Activated T-helper 17 cell treated with anti-CD3 and anti-CD28 coated beads, Interleukin-2, amount 50 U/mL, for 72 hours (primary cell): ENCODE measurements at regions not wholly inside any gene's neighbourhood (a gene's known extent, or its start where the extent isn't known, plus 50 kb on each side); places are given as distances from the start of the nearest gene placed in this dataset.
"Not testable (repeated sequence)": the region's sequence is repeated elsewhere in the genome, so short reads cannot be mapped to it uniquely, and the experiment has no call there.

Experiments used
- ATAC-seq: fragments of 150-1000 bp; cut with Tn5 transposase; replicated peaks from 2 replicates; pipeline ENCODE4 v1.10.0; 2021; ENCODE audit warnings: mild to moderate bottlenecking, moderate library complexity
- H3K27ac Mint-ChIP-seq: one replicate; pipeline ENCODE4 v1.8.0; 2022; ENCODE audit warnings: mixed read lengths
- H3K27me3 Mint-ChIP-seq: one replicate; pipeline ENCODE4 v1.8.0; 2022; ENCODE audit warnings: mixed read lengths
- H3K36me3 Mint-ChIP-seq: one replicate; pipeline ENCODE4 v1.8.0; 2022; ENCODE audit warnings: low read depth, mild to moderate bottlenecking, mixed read lengths
- H3K4me1 Mint-ChIP-seq: one replicate; pipeline ENCODE4 v1.8.0; 2022; ENCODE audit warnings: mixed read lengths
- H3K4me3 Mint-ChIP-seq: one replicate; pipeline ENCODE4 v1.8.0; 2022; ENCODE audit warnings: mild to moderate bottlenecking, mixed read lengths
- H3K9me3 Mint-ChIP-seq: one replicate; pipeline ENCODE4 v1.8.0; 2022; ENCODE audit warnings: mixed read lengths

DNA sequence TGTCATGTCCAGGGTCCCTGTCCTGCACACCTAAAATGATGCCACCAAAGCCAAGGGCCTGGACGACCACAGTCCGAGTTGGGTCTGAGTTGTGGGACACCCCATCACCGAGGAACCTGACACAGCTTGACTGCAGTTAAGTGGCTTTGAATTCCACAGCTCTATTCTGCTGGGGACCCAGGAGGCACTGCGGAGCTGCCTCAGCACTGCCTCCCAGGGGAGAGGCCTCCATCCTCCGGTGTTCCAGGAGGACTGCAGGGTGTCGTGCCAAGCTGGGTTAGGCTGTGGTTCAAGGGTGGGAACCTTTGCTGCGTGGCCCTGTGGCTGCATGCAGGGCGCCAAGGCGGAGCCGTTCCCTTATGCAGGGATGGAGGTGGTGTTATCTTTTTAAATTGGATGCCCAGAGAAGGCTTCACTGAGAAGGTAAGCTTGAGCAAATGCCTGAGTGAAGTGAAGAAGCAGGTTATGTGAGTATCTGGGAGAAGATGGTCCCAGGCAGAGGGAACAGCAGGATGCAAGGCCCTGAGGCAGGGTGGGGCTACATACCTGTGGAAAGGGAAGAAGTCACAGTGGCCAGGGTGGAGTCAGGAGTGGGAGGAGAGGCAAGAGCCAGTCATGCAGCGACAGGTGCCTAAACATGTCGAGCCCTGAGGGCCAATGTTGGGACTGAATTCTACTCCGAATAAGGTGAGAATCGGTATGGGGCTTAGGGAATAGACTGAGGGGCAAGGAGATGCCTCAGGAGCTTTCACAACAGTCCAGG, 144.8 kb downstream of the TPRA1 start:
- H3K4me3 Mint-ChIP-seq, result no peak overlapping the region
- H3K27ac Mint-ChIP-seq, result no peak overlapping the region
- no peaks in the 10 kb centered on the region for H3K36me3 Mint-ChIP-seq
- no peaks in the 10 kb centered on the region for H3K4me1 Mint-ChIP-seq
- H3K27me3 Mint-ChIP-seq, result peaks cover 30% of the 10 kb centered on the region
- no peaks in the 10 kb centered on the region for H3K9me3 Mint-ChIP-seq
- ATAC-seq, result no peak

DNA sequence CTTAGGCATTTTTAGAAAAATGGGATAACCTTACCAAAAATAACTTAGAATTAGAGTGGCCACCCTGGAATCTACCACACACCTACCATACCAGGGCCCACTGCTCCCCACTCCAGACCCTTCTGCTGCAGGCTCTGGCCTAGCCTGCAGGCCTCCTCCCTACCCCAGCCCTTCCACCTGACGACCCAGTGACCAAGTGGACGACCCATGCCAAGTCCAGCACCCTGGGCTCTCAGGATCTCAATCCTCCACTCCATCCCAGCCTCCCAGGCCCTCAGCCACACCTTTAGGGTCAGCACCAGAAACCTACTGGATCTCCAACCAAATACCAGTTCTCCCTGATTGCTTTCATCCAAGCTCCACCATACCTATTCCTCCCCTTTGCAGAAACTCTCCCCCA, 145.8 kb downstream of the TPRA1 start:
- H3K4me1 Mint-ChIP-seq, result no peaks in the 10 kb centered on the region
- no peaks in the 10 kb centered on the region for H3K9me3 Mint-ChIP-seq
- no peak overlapping the region for H3K27ac Mint-ChIP-seq
- no peak for ATAC-seq
- no peak overlapping the region for H3K4me3 Mint-ChIP-seq
- no peaks in the 10 kb centered on the region for H3K36me3 Mint-ChIP-seq
- peaks cover 23% of the 10 kb centered on the region for H3K27me3 Mint-ChIP-seq

DNA sequence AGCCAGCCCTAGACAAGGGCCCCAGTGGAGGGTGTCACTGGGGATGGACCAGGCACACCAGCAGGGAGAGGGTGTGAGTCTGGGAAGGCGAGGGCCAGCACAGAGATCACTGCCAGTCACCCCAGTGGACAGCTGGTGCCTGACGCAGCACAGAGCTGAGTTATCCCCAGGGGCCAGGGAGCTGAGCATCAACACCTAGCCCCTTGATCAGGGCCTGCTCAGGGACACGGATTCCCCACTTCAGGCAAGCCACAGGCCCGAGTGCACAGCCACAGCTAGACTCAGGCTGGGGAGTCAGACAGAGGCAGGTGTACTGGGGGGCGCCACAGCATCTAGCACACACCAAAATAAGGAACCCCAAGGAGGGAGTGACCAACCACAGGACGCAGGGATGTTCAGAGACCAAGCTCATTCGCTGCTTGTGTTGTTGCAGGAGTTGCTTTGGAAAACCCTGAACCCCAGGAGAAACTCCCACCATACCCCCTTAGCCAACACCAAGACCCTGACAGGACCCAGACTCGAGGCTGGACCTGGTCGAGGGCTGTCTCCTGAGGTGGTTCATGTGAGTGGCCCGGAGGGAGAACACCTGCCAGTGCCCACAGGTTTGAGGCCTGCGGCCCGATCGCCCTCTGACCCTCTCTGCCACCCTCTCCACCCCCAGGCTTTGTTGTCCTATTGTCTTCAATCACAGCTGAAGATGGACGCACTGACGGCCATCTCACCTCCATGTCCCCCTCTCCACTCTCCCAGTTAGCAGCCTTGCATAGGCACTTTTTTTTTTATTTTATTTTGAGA, 146.8 kb downstream of the TPRA1 start:
- ATAC-seq, result no peak
- Mint-ChIP-seq H3K27ac (no peak overlapping the region), H3K4me1 (no peaks in the 10 kb centered on the region), H3K4me3 (no peak overlapping the region), H3K27me3 (peaks cover 17% of the 10 kb centered on the region), H3K9me3 (no peaks in the 10 kb centered on the region), H3K36me3 (no peaks in the 10 kb centered on the region)

DNA sequence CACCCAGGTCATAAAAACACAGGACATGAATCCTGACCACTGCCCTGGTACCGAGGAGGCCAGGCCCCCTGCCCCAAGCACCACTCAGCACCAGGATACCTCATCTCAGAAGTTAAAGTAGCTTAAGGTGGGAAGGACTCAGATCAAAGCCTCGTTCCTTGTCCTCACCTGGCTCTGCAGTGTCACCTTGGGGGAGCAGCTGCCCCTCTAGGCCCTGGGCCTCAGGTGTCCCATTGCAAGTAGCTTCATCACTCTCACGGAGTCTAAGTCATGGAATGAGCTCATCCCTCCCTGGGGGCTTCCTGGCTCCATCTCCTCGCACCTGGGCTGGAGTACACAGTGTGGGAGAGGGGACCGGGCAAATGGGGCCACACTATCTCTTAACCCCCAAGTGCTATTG, 148.0 kb downstream of the TPRA1 start:
- Mint-ChIP-seq H3K9me3 (no peaks in the 10 kb centered on the region), H3K27ac (no peak overlapping the region), H3K27me3 (peaks cover 8% of the 10 kb centered on the region), H3K36me3 (no peaks in the 10 kb centered on the region), H3K4me1 (no peaks in the 10 kb centered on the region), H3K4me3 (no peak overlapping the region)
- ATAC-seq, result no peak

DNA sequence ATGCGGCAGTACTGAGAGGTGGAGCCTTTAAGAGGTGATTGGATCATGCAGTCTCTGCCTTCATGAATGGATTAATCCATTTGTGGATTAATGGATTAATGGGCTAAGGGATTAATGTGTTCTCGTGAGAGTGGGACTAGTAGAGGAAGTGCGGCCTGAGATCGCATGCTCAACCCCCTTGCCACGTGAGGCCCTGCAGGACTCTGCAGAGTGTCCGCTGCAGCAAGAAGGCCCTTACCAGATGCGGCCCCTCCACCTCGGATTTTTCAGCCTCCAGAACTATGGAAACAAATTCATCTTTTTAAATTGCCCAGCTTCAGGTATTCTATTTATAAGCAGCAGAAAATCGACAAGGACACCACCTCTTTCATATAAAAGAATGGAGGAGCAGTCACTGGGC, 148.8 kb downstream of the TPRA1 start:
- H3K27ac Mint-ChIP-seq, result no peak overlapping the region
- H3K4me3 Mint-ChIP-seq, result no peak overlapping the region
- ATAC-seq, result no peak
- H3K4me1 Mint-ChIP-seq, result no peaks in the 10 kb centered on the region
- H3K36me3 Mint-ChIP-seq, result no peaks in the 10 kb centered on the region
- peaks cover 5% of the 10 kb centered on the region for H3K27me3 Mint-ChIP-seq
- H3K9me3 Mint-ChIP-seq, result no peaks in the 10 kb centered on the region

DNA sequence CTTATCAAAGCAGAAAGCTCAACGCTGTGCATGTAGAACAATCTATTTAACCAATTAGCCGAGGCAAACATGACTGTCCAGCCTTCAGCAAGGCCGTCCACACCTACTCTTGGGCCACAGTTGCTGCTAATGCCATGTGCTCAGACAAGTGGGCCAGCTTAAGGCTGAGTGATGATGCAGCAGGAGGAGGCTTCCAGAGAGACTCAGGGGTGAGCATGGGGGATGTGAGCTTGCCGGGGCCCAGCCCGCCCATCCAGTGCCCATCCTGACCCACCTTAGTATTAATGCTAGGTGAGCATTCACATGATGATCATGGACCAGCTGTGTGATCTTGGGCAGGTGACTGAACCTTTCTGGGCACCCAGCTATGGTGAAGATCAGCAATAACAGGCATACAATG, 150.1 kb downstream of the TPRA1 start:
- H3K4me1 Mint-ChIP-seq, result no peaks in the 10 kb centered on the region
- H3K36me3 Mint-ChIP-seq, result no peaks in the 10 kb centered on the region
- H3K27ac Mint-ChIP-seq, result no peak overlapping the region
- H3K27me3 Mint-ChIP-seq, result peaks cover 3% of the 10 kb centered on the region
- H3K9me3 Mint-ChIP-seq, result no peaks in the 10 kb centered on the region
- ATAC-seq, result no peak
- no peak overlapping the region for H3K4me3 Mint-ChIP-seq

DNA sequence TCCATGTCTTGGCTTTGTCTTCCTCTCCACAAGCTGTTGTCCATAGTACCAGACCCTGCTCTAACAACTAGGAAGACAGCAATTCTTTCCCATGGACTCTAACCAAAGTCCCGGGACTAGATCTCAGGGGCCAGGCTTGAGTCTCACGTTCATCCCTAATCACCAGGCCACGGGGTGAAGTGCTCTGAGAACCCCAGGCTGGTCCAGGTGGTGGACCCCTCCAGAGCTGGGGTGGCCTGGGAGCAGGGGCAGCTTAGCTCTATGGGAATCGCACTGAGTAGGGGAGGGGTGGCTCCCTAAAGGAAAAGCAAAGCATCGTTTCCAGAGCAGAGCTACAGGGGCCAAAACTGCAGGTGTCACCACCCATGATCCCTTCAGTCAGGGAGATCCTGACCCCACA, 150.9 kb downstream of the TPRA1 start:
- Mint-ChIP-seq H3K27me3 (no peaks in the 10 kb centered on the region), H3K4me3 (no peak overlapping the region), H3K9me3 (no peaks in the 10 kb centered on the region), H3K27ac (no peak overlapping the region), H3K4me1 (no peaks in the 10 kb centered on the region), H3K36me3 (no peaks in the 10 kb centered on the region)
- ATAC-seq, result no peak

DNA sequence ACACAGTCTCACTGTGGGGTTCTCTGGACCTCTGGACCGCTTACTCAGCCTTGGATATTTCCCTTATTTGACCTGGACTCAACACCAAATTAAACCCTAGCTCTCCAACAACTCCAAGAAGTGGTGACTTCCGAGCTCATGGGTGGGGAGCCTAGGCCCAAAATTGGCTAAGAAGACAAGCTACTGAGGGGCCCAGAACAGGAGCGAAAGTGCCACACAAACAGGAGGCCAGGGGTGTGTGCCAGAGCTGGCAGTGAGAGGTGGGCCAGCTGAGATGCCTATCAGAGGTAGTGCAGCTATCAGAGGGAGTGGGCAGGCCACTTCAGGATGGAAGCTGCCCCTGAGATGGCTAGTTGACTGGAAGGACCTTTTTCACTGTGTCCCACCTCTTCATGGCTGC, 151.1 kb upstream of the PRR20G start:
- Mint-ChIP-seq H3K4me3 (no peak overlapping the region), H3K4me1 (no peaks in the 10 kb centered on the region), H3K27me3 (no peaks in the 10 kb centered on the region), H3K36me3 (no peaks in the 10 kb centered on the region), H3K9me3 (no peaks in the 10 kb centered on the region), H3K27ac (no peak overlapping the region)
- ATAC-seq, result no peak

DNA sequence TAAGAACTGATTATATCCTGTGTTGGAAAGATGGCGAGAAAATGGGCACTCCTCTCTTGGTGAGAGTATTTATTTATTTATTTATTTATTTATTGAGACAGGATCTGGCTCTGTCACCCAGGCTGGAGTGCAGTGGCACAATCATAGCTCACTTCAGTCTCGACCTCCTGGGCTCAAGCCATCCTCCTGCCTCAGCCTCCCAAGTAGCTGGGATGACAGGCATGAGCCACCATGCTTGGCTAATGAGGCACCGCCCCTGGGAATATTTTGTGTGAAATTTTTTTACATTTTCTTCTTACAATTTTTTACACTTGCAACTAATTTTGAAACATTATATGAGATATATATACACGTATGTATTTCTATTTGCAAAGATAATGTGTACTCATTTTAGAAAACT, 150.5 kb upstream of the PRR20G start:
- H3K4me3 Mint-ChIP-seq, result no peak overlapping the region
- no peaks in the 10 kb centered on the region for H3K9me3 Mint-ChIP-seq
- H3K27ac Mint-ChIP-seq, result no peak overlapping the region
- no peak for ATAC-seq
- no peaks in the 10 kb centered on the region for H3K27me3 Mint-ChIP-seq
- H3K36me3 Mint-ChIP-seq, result no peaks in the 10 kb centered on the region
- H3K4me1 Mint-ChIP-seq, result no peaks in the 10 kb centered on the region

DNA sequence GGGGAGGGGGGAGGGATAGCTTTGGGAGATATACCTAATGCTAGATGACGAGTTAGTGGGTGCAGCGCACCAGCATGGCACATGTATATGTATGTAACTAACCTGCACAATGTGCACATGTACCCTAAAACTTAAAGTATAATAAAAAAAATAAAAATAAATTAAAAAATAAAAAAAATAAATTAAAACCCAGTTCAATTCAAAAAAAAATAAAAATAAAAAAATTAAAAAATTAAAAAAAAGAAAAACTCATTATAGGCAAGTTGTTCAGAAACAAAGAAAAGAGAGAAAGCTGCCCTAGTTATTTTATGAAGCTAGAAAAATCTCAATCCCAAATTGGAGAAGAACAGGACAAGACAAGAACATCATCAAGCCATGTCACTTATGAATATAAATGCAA, 147.5 kb upstream of the PRR20G start:
- ATAC-seq, H3K4me1 Mint-ChIP-seq, H3K4me3 Mint-ChIP-seq, H3K36me3 Mint-ChIP-seq, H3K27ac Mint-ChIP-seq, H3K9me3 Mint-ChIP-seq: not testable (repeated sequence)
- H3K27me3 Mint-ChIP-seq, result peaks cover 15% of the 10 kb centered on the region

DNA sequence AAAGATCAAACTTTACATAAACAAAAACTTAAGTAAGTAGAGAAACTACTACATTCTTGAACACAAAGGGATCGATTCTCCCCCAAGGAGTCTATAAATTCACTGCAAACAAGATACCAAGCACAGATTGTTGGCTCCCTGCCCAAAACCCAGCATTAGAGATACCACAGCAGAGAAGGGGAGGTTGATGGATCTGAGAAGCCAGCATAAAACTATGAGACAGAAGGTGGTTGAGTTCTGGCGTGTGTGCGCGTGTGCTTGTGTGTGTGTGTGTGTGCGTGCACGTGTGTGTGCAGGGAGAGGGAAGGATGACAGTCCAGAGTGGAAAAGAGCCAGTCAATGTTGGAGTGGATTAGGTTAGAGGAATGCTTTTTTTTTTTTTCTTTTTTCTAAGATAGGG, 143.2 kb upstream of the PRR20G start:
- Mint-ChIP-seq H3K4me3 (no peak overlapping the region), H3K4me1 (no peaks in the 10 kb centered on the region), H3K36me3 (no peaks in the 10 kb centered on the region), H3K9me3 (no peaks in the 10 kb centered on the region), H3K27me3 (peaks cover 38% of the 10 kb centered on the region), H3K27ac (no peak overlapping the region)
- no peak for ATAC-seq

DNA sequence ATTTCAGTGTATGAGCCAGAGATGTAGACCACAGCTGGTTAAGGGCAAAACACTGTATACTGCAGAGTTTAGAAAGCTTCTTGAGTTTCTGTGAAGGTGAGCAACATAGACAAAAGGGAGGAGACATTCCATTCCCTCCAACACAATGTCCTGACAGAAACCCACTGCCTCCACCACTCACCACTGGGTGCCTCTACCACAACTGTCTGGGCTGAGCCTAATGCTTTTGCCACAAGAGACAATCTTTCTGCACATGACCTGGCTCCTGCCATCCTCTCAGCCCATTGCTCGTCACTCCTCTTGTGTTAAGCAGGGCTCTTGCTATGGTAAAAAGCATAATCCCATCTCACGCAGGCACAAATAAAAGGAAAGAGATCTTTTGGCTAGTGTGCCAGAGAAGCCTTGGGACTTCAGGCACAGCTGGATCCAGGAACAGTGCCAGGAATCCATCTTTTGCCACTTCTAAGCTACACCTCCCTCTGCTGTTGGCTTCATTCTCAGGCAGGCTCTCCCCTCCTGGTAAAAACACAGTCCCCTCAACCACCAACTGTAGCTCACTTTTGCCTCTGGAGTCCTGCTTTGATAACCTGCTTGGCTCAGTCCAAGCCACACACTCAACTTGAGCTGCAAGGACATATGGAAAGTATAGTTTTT, 140.6 kb upstream of the PRR20G start:
- H3K4me1 Mint-ChIP-seq, result no peaks in the 10 kb centered on the region
- no peaks in the 10 kb centered on the region for H3K9me3 Mint-ChIP-seq
- H3K36me3 Mint-ChIP-seq, result no peaks in the 10 kb centered on the region
- no peak for ATAC-seq
- H3K4me3 Mint-ChIP-seq, result no peak overlapping the region
- no peak overlapping the region for H3K27ac Mint-ChIP-seq
- H3K27me3 Mint-ChIP-seq, result peaks cover 54% of the 10 kb centered on the region

DNA sequence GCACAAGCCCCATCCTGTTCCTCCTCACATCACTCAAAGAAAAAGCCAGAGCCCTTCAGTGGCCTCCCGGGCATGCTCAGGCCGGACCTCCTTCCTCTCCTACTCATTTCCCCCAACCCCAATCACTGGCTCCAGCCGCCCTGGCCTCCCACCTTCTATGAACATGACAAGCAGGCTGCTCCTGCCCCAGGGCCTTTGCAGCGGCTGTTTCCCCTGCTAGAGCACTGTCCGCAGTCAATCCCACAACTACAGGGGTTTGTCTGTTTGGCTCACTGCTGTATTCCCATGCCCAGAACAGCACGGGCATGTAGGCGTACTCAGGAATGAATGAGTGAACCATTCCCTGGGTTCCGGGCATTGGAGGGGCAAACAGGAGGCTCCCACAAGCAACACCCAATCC, 139.8 kb upstream of the PRR20G start:
- H3K27me3 Mint-ChIP-seq, result peaks cover 56% of the 10 kb centered on the region
- H3K27ac Mint-ChIP-seq, result no peak overlapping the region
- no peaks in the 10 kb centered on the region for H3K4me1 Mint-ChIP-seq

DNA sequence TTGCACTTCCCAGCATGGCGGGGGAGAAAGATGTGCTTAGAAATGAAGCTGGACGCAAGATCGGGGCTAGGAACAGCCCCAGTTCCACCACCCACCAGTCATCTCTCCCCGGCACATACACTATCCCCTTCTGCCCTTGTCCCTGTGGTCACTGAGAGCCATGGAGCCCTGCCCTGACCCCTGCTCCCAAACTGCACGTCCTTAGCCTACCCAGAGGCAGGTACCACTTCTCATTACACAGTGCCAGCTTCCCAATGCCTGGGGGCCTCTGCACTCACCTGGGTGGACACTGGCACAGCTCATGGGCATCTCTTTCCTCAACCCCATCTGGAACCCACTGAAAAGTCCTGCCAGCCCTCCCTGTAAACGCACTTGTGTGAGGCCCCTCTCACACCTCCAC, 139.3 kb upstream of the PRR20G start:
- no peaks in the 10 kb centered on the region for H3K9me3 Mint-ChIP-seq
- H3K4me1 Mint-ChIP-seq, result no peaks in the 10 kb centered on the region
- H3K27ac Mint-ChIP-seq, result no peak overlapping the region
- ATAC-seq, result no peak
- peaks cover 53% of the 10 kb centered on the region for H3K27me3 Mint-ChIP-seq
- no peak overlapping the region for H3K4me3 Mint-ChIP-seq
- H3K36me3 Mint-ChIP-seq, result no peaks in the 10 kb centered on the region

More for the DNA sequence above, 139.8 kb upstream of the PRR20G start:
- no peak for ATAC-seq
- H3K9me3 Mint-ChIP-seq, result no peaks in the 10 kb centered on the region
- H3K36me3 Mint-ChIP-seq, result no peaks in the 10 kb centered on the region
- H3K4me3 Mint-ChIP-seq, result no peak overlapping the region
